ENCODE measurements at regions not wholly inside any gene's neighbourhood (a gene's known extent, or its start where the extent isn't known, plus 50 kb on each side); places are given as distances from the start of the nearest gene placed in this dataset.
"Not testable (repeated sequence)": the region's sequence is repeated elsewhere in the genome, so short reads cannot be mapped to it uniquely, and the experiment has no call there.

GRCh38 chr5:38756068-38756467 lies 89.7 kb upstream of the OSMR start:
- no peak for DNase-seq

GRCh38 chr5:38757451-38758245 lies 88.2 kb upstream of the OSMR start:
- DNase-seq, result no peak

- no peak for DNase-seq
Observed at GRCh38 chr5:38758774-38759600, 86.8 kb upstream of the OSMR start.

DNA sequence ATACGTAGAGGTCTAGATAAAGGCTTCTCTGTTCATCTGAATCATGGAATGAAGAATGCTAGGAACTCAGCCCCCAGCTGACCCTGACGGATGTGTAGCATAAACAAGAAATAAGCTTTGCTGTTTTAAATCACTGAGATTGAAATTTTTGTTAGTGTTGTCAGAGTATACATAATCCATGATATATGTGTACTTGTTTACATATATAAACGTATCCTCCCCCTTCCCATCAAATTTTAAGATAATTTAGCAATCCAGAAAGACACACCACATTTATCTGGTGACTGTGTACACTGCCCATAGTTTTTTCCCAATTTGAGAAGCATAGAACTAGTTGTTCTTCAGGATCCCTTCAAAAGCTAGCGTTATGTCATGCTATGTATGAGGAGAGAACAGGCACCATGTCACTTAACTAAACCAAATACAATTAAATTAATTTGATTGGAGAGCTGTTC lies 80.8 kb upstream of the OSMR start:
- DNase-seq, result no peak

GRCh38 chr5:38765399-38765861 lies 80.4 kb upstream of the OSMR start:
- no peak for DNase-seq

DNA sequence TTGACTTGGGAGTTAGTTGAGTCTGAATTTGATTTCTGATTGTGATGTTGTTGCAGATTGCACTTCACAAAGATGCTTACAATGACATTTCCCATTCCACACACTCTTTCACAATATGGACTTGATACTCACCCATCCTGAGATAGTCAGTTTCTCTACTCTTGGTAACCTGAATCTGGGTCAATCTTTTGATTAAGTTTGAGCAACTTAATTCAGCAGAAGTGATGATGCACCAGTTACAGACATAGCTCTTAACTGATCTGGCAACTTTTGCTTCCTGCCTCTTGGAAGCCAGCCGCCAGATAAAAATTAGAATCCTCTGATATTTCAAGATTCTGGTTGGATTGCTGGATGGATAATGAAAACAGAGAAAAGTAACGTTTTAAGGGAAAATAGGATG lies 79.7 kb upstream of the OSMR start:
- DNase-seq, result no peak

- no peak for DNase-seq
Observed at GRCh38 chr5:38768412-38769211, 77.2 kb upstream of the OSMR start.

DNA sequence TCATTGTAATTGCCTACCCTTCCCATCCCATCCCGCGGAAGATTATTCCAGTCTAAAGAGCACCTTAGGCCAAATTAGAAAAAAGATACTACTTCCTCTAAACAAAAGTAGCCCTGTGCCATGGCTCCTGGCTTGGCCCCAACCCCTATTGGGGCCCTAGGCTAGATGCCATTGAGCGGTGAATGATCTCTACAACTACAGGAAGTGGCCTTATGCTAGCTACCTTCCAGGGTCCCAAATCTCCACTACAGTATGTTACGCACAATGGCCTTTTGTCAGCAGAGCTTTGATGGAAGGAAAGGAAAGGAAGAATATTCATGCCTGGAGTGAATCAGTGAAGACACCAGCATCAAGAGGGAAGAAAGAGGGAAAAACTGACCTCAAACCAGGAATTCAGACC lies 73.3 kb upstream of the OSMR start:
- no peak for DNase-seq

GRCh38 chr5:38775218-38775840 lies 70.5 kb upstream of the OSMR start:
- DNase-seq, result no peak

DNA sequence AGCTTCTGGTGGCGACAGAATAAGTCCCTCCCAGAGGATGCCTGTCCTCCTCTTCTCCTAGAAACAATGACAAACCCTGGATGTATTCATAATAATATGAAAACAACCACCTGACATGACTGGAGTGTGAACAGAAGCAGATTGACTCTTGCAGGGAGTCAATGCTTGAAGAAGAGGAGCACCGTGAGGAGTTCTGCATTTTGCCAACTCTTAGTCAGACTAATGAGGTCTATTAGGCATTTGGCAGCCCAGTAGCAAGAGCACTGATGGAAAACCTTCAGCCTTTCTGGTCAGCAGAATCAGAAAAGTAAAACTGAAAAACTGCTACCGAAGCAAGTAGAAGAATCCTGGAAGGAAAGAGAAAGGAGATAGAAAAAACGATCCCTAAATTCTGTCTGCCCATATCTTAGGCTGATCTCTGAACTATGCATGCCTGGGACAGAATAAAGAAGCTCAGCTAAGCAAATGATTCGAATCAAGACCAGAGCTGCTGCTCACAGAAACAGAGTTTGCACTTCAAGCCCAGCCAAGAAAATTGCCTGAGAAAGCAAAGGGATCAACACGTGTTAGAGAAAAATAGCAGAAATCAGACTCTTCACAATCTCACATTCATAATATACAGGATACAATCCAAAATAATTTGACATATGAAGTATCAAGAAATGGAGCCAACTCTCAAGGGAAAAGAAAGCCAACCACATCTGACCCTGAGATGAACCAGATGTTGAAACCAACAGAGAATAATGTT lies 69.5 kb upstream of the OSMR start:
- DNase-seq, result no peak

GRCh38 chr5:38777111-38777510 lies 68.7 kb upstream of the OSMR start:
- DNase-seq, result no peak

- DNase-seq, result no peak
Observed at GRCh38 chr5:38780316-38780715, 65.5 kb upstream of the OSMR start.

GRCh38 chr5:38780945-38781344 lies 64.9 kb upstream of the OSMR start:
- no peak for DNase-seq

DNA sequence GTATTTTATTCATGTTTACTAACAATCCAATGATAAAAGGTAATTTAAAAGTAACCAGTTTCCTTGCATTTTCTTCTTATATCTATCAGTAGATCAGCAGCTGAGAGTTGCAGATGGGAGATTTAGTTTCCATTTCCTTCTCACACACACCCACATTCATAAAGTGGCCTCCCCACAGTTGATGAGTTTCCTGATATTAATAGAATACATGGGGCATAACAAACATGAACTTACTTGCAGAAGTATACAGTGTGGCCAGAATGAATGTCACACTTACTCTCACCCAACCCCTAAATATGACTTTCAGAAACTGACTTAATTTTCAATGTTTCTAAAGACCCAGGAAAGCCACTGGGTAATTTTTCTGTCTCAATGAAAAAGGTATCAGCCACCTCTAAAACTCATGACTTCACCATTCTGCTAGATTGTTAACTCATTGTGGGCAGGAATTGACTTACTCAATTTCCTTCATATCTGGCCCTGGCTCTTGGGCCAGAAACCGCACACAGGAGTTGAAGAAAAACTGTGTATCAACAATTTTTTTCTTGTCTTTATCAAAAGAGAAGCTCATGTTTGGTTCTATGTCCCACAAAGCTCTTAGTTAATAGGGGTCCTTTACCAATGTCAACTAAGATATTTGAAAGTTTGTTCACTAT lies 63.5 kb upstream of the OSMR start:
- no peak for DNase-seq

DNA sequence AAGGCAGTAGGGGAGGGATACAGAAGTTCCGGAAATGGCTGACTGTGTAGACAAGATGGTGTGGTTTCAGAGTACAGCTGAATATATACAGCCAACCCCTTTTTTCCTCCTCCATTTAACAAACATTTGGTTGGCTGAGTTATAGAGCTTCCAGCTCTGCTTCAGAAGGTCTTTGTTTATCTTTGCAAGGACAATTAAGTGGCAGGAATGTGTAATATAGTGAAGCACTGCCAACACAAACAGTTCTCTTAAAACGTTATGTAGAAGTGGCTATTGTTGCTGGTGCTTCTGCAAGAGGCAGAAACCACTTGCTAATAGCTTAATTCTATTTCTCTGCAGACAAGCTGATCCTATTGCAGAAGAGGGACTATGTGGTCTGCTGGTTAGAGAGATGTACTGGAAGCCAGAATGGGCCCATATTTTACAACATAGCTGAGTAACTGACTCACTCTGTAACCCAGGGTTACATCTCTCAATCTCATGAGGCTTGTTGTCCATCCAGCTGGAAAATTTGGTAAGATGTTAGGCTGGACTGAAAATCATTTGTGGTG lies 62.7 kb upstream of the OSMR start:
- DNase-seq, result no peak

DNA sequence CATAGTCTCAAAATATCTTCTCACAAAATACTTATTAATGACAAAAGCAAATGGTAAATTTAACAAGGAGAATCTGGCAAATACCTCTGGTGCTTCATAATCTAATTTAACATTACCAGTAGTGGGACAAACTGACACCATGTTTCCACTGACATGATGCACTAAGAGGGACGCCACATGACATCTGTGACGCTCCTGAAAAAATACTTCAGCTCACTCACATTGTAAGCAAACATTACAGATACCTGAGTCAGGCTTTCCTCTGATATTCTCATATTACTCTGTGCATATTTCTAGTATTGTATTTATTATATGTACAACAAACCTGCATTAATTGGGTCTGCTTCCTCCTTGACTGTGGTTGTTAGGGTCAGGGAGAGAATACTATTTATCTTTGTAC lies 56.7 kb upstream of the OSMR start:
- DNase-seq, result no peak

DNA sequence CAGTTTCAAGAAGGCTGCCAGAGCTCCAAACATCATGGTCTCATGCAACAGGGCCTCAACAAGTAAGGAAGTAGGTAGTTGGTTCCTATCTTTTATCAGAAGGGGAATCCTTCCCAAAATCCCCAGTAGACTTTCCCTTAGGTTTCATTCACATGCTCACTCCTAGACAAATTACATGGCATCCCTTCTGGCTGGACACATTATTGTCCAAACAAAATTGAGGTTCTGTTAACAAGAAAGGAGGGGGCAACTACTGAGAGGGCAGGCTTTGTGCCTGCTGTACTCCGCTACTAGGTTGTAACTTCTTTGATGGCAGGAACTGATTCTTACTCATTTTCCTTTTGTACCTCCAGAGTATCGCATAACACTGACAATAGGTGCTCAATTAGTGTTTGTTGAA lies 56.0 kb upstream of the OSMR start:
- DNase-seq, result no peak

GRCh38 chr5:38790268-38790667 lies 55.5 kb upstream of the OSMR start:
- no peak for DNase-seq

- DNase-seq, result no peak
Observed at GRCh38 chr5:38790891-38791290, 54.9 kb upstream of the OSMR start.

DNA sequence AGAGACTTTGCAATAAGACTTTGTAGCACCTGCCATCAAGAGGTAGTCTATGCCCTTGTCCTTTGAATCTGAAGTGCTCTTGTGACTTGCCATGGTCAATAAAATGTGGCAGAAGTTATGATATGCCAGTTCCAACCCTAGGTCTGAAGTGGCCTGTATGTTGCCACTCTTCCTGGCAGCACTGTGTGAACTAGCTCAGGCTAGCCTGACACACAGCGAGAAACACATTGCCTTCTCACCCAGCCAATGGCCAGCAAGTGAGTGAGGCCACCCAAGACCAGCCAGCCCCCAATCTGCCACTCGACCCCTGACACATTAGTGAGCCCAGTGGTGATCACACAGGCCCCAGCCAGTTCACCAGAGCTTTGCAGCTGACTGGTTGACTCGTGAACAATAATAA lies 52.7 kb upstream of the OSMR start:
- DNase-seq, result no peak

DNA sequence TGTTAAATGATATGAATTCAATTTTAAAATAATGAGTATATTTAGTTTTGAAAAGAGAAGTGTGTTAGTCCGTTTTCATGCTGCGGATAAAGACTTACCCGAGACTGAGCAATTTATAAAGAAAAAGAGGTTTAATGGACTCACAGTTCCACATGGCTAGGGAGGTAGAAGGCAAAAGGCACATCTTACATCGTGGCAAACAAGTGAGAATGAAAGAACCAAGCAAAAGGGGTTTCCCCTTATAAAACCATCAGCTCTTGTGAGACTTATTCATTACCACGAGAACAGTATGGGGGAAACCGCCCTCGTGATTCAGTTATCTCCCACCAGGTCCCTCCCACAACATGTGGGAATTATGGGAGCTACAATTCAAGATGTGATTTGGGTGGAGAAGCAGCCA lies 51.8 kb upstream of the OSMR start:
- DNase-seq, result not testable (repeated sequence)

Measured in CD4-positive, alpha-beta T cell treated with Interleukin-17A for 1 hour (primary cell).